T47D (cell line): ENCODE measurements at regions not wholly inside any gene's neighbourhood (a gene's known extent, or its start where the extent isn't known, plus 50 kb on each side); places are given as distances from the start of the nearest gene placed in this dataset.
"Not testable (repeated sequence)": the region's sequence is repeated elsewhere in the genome, so short reads cannot be mapped to it uniquely, and the experiment has no call there.

ENCODE experiments used
- DNase-seq, 2 experiments: peaks; one replicate each; pipeline versions ENCODE4 v3.0.0 to v3.0.0-alpha.2; 2011 to 2012; ENCODE audit warnings: low read depth in 1 of 2, low spot score in 1 of 2
- JUND ChIP-seq: IDR thresholded peaks from 2 replicates; pipeline ENCODE4 v1.6.1; 2012; ENCODE audit warnings: low read depth
- in situ Hi-C: cut with HindIII; loops from 2 replicates; pipeline ENCODE4 v1.10.0; 2016; ENCODE audit warnings: low sequenced_read_pairs, low pct_unique_long_range_greater_than_20kb

DNA sequence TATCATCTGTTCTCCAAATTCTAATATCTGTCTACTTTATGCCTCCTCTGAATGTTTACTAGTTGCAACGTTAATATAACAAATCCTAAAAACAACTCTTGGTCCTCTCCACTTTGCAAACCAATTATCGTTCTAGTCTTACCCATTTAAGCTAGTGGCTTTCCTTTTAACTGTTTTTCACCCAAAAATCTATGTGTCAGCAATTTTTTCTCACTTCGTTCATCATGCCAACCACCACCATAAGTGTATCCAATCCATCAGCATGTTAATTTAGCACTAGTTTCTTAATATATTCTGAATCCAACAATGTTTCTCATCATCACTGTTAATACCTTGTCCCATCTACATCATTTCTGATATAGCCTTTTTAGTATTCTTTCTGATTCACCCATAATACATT, 90.0 kb upstream of the RORB start:
- TF ChIP-seq JUND, result no peak
- in situ Hi-C loops, result no loop called here
- no peak for DNase-seq

GRCh38 chr9:74412236-74412979, 84.7 kb upstream of the RORB start:
- DNase-seq, result no peak
- in situ Hi-C loops, result no loop called here
- no peak for TF ChIP-seq JUND

DNA sequence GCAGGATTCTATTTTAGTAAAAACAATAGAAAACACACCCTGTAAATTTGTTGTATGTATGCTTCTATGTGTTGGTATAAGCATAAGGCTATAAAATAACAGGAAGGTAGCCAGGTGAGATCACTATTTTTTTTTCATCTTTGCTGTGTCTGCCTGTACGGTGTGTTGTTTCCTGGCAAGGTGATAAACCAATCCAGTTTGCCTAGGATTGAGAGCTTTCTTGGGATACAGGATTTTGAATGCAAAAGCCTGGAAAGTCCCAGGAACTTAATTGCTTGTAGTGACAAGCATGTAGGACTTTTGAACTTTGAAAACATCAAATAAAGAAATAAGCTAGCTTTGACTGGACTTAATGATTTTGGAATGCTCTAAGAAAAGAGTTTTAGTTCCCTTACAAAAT, 83.3 kb upstream of the RORB start:
- TF ChIP-seq JUND, result no peak
- no peak for DNase-seq
- in situ Hi-C loops, result no loop called here

DNA sequence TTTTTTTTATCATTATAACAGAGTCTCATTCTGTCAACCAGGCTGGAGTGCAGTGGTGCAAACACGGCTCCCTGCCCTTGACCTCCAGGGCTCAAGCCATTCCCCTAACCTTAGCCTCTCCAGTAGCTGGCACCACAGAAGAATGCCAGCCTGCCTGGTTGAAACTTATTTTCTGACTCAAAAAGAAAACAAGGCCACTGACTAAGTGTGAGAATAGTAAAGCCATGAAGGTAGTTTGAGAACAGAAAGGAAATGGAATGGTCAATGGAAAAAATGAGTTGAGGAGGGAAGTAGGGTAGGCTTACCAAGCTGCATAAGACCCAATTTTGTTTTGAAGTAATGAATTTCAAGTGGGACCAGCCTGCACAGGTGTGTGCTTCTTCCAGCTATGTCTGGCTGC, 82.8 kb upstream of the RORB start:
- no peak for TF ChIP-seq JUND
- in situ Hi-C loops, result no loop called here
- DNase-seq, result no peak

- in situ Hi-C loops, result no loop called here
- no peak for TF ChIP-seq JUND
Measured at GRCh38 chr9:74415995-74416394, 81.1 kb upstream of the RORB start.

DNA sequence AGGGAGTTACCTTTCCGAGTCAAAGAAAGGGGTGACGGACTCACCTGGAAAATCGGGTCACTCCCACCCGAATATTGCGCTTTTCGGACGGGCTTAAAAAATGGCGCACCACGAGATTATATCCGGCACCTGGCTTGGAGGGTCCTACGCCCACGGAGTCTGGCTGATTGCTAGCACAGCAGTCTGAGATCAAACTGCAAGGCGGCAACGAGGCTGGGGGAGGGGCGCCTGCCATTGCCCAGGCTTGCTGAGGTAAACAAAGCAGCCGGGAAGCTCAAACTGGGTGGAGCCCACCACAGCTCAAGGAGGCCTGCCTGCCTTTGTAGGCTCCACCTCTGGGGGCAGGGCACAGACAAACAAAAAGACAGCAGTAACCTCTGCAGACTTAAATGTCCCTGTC, 72.6 kb upstream of the RORB start:
- in situ Hi-C loops, result not testable (repeated sequence)

More at GRCh38 chr9:74415995-74416394, 81.1 kb upstream of the RORB start:
- DNase-seq, result no peak

GRCh38 chr9:74431467-74431866, 65.7 kb upstream of the RORB start:
- no peak for DNase-seq
- in situ Hi-C loops, result no loop called here
- TF ChIP-seq JUND, result no peak

More for the DNA sequence above, 72.6 kb upstream of the RORB start:
- not testable (repeated sequence) for DNase-seq

- in situ Hi-C loops, result no loop called here
- no peak for TF ChIP-seq JUND
Measured at GRCh38 chr9:74443036-74443750, 53.9 kb upstream of the RORB start.

GRCh38 chr9:74444369-74444768, 52.8 kb upstream of the RORB start:
- in situ Hi-C loops, result no loop called here
- DNase-seq, result no peak
- no peak for TF ChIP-seq JUND

More at GRCh38 chr9:74443036-74443750, 53.9 kb upstream of the RORB start:
- DNase-seq, result no peak
